HepG2 (cell line): ENCODE measurements at regions not wholly inside any gene's neighbourhood (a gene's known extent, or its start where the extent isn't known, plus 50 kb on each side); places are given as distances from the start of the nearest gene placed in this dataset.

Experiments used
- ATAC-seq: fragments of 200-7000 bp; cut with Tn5 transposase; 3 replicates; pipeline ENCODE4 v1.9.1; 2020; ENCODE audit warnings: mild to moderate bottlenecking, moderate library complexity
- BruUV-seq: library from RNA; stranded (reverse); fragments of 400-500 nt; replicated peaks from 2 replicates; lab custom pipeline; 2021; lab: Mats Ljungman, UMichigan
- CTCF ChIA-PET: fragments of 300-600 bp; formaldehyde crosslinking; extraction: SDS; loops from one replicate; lab custom pipeline; 2021; ENCODE audit warnings: low total read pairs, inconsistent platforms, low intra/inter-chr PET ratio; lab: Yijun Ruan, JAX
- POLR2A ChIA-PET: fragments of 350-600 bp; sonication (Branson Sonifier 250); formaldehyde crosslinking; loops from one replicate; lab custom pipeline; 2020; ENCODE audit warnings: antibody characterized with exemption, inconsistent platforms; lab: Yijun Ruan, JAX
- DNase-seq: peaks from one replicate; pipeline ENCODE4 v3.0.0-alpha.2; 2015; ENCODE audit warnings: low spot score
- FAIRE-seq: peaks from 3 replicates; lab custom pipeline; 2011; peaks lifted over from hg19 to GRCh38; lab: Jason Lieb, UNC
- H2AFZ ChIP-seq: one replicate; pipeline ENCODE4 v1.6.1; 2011; ENCODE audit warnings: low read length, inconsistent platforms
- H3K27ac ChIP-seq: fragments of 300-600 bp; 3 replicates; pipeline ENCODE4 v1.8.0; 2011; ENCODE audit warnings: mixed run types, mild to moderate bottlenecking, mixed read lengths, low read length, inconsistent platforms; ENCODE audit not compliant: insufficient read depth; ENCODE audit errors: extremely low read length
- H3K27me3 ChIP-seq, 2 experiments: fragments of 200-600 bp in 1 of 2; 2 replicates in 1 of 2; 3 replicates in 1 of 2; pipeline versions ENCODE4 v1.6.0 to v1.8.0; 2011; ENCODE audit warnings: low read length in 2 of 2, mild to moderate bottlenecking in 2 of 2, moderate library complexity in 2 of 2, inconsistent platforms in 1 of 2; ENCODE audit not compliant: insufficient read depth in 2 of 2, control insufficient read depth in 1 of 2
- H3K36me3 ChIP-seq, 2 experiments: fragments of 200-600 bp in 1 of 2; replicated peaks in 1 of 2; 2 replicates in 1 of 2; 3 replicates in 1 of 2; pipeline versions ENCODE4 v1.5.1 to v1.8.0; 2011; ENCODE audit warnings: low read length in 2 of 2, inconsistent platforms in 1 of 2; ENCODE audit not compliant: insufficient read depth in 2 of 2, control insufficient read depth in 1 of 2
- H3K4me1 ChIP-seq: 2 replicates; pipeline ENCODE4 v1.5.1; 2012; ENCODE audit warnings: low read length, inconsistent platforms; ENCODE audit not compliant: insufficient read depth
- H3K4me2 ChIP-seq: 2 replicates; pipeline ENCODE4 v1.6.0; 2011; ENCODE audit warnings: low read depth, low read length, inconsistent platforms
- H3K4me3 ChIP-seq, 3 experiments: fragments of 200-600 bp in 1 of 3; sonication (generic), shearing (Covaris generic) in 1 of 3; replicated peaks in 1 of 3; 2 replicates each; pipeline ENCODE4 v1.5.1; 2011 to 2016; ENCODE audit warnings: low read length in 3 of 3, inconsistent platforms in 2 of 3, low read depth in 2 of 3, mild to moderate bottlenecking in 2 of 3, control low read depth in 1 of 3, mixed read lengths in 1 of 3; ENCODE audit not compliant: insufficient read depth in 1 of 3
- H3K79me2 ChIP-seq: one replicate; pipeline ENCODE4 v1.6.1; 2011; ENCODE audit warnings: low read length, inconsistent platforms; ENCODE audit not compliant: insufficient read depth
- H3K9ac ChIP-seq: 2 replicates; pipeline ENCODE4 v1.6.0; 2011; ENCODE audit warnings: mild to moderate bottlenecking, low read depth, low read length, inconsistent platforms; ENCODE audit not compliant: insufficient read depth
- H3K9me3 ChIP-seq: 2 replicates; pipeline ENCODE4 v1.5.1; 2012; ENCODE audit warnings: mild to moderate bottlenecking, low read length
- H4K20me1 ChIP-seq: 2 replicates; pipeline ENCODE4 v1.6.0; 2011; ENCODE audit warnings: inconsistent platforms, mild to moderate bottlenecking, low read length, moderate library complexity; ENCODE audit not compliant: insufficient read depth
- ARNT2 ChIP-seq: sonication (generic); formaldehyde crosslinking; IDR thresholded peaks from 2 replicates; pipeline ENCODE4 v1.8.0; 2022; ENCODE audit warnings: mild to moderate bottlenecking, low read depth, missing genetic modification reagents, moderate library complexity
- ISX ChIP-seq: sonication (generic); formaldehyde crosslinking; conservative IDR thresholded peaks from 2 replicates; pipeline ENCODE4 v1.5.0; 2020; ENCODE audit warnings: missing genetic modification reagents
- MED1 ChIP-seq: sonication (generic); formaldehyde crosslinking; IDR thresholded peaks from 2 replicates; pipeline ENCODE4 v1.4.0; 2020; ENCODE audit warnings: missing genetic modification reagents
- SRSF9 ChIP-seq: fragments of 200-400 bp; formaldehyde crosslinking; IDR thresholded peaks from 2 replicates; pipeline ENCODE4 v1.6.1; 2018; ENCODE audit warnings: borderline replicate concordance, mild to moderate bottlenecking, low read depth, low read length; ENCODE audit not compliant: insufficient read depth, poor library complexity, severe bottlenecking
- STAG1 ChIP-seq: sonication (generic); formaldehyde crosslinking; IDR thresholded peaks from 2 replicates; pipeline ENCODE4 v1.4.0; 2020; ENCODE audit warnings: missing genetic modification reagents
- WGBS: methylation state at CpG from one replicate; pipeline ENCODE4 v1.1.6; 2017; ENCODE audit warnings: low lambda C conversion rate; 5-methylcytosine and 5-hydroxymethylcytosine counted together
- in situ Hi-C: cut with HindIII; loops from 2 replicates; pipeline ENCODE4 v1.10.0; 2017; ENCODE audit warnings: low pct_unique_long_range_greater_than_20kb; ENCODE audit not compliant: extremely low pct_ligation_motif_present
- intact Hi-C: fragments of 100-400 bp; cut with micrococcal nuclease; formaldehyde crosslinking; loops from one replicate; pipeline ENCODE4 v1.10.0; 2022; ENCODE audit not compliant: unreplicated experiment
- TF ChIP-seq, protein P1 (sequence below): sonication (generic); formaldehyde crosslinking; conservative IDR thresholded peaks from 2 replicates; pipeline ENCODE4 v1.4.0; 2020; ENCODE audit warnings: missing genetic modification reagents
- TF ChIP-seq, protein P2 (sequence below): sonication (generic); formaldehyde crosslinking; IDR thresholded peaks from 2 replicates; pipeline ENCODE4 v1.8.0; 2022; ENCODE audit warnings: mild to moderate bottlenecking, missing genetic modification reagents, borderline replicate concordance

DNA sequence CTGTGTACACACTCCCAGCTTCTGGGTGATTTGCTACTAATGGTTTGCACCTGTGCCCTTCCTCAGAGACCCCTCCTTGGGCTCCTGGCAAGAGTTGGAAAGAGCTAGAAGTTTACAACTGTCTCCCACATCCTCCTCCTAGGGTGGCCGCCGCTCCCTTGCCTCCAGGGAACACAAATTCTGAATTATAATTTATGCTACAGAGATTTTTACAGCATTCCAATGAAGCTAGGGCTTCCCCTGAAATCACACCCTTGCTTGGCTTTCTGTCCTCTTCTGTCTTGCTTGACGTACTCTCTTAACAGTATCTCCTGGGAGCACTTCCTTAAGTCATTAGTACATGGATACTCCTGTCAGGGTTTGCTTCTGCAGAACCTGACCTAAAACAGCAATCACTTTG lies 180.2 kb downstream of the KCNA5 start:
- Histone ChIP-seq H3K9me3 (peaks cover 14% of the 10 kb centered on the region), H3K4me2 (no peak overlapping the region), H3K9ac (no peak overlapping the region), H3K27me3 (no peaks in the 10 kb centered on the region), H2AFZ (no peak overlapping the region), H3K27ac (no peak overlapping the region), H3K4me1 (no peaks in the 10 kb centered on the region), H3K4me3 (no peak overlapping the region), H3K79me2 (no peaks in the 10 kb centered on the region), H3K36me3 (no peaks in the 10 kb centered on the region), H4K20me1 (no peaks in the 10 kb centered on the region)
- intact Hi-C loops: no loop called here
- FAIRE-seq: no peak
- ATAC-seq: no peak
- no TSS peak for BruUV-seq
- DNase-seq: no peak
- ChIA-PET CTCF (no interaction called here), POLR2A (no interaction called here)
- no peak for TF ChIP-seq STAG1 (CRISPR knock-in tag)
- TF ChIP-seq, protein P1, sequence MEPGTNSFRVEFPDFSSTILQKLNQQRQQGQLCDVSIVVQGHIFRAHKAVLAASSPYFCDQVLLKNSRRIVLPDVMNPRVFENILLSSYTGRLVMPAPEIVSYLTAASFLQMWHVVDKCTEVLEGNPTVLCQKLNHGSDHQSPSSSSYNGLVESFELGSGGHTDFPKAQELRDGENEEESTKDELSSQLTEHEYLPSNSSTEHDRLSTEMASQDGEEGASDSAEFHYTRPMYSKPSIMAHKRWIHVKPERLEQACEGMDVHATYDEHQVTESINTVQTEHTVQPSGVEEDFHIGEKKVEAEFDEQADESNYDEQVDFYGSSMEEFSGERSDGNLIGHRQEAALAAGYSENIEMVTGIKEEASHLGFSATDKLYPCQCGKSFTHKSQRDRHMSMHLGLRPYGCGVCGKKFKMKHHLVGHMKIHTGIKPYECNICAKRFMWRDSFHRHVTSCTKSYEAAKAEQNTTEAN (CRISPR knock-in tag): no peak
- no peak for TF ChIP-seq SRSF9
- no peak for TF ChIP-seq MED1 (CRISPR knock-in tag)
- no peak for TF ChIP-seq ARNT2
- TF ChIP-seq ISX (CRISPR knock-in tag): no peak
- TF ChIP-seq, protein P2, sequence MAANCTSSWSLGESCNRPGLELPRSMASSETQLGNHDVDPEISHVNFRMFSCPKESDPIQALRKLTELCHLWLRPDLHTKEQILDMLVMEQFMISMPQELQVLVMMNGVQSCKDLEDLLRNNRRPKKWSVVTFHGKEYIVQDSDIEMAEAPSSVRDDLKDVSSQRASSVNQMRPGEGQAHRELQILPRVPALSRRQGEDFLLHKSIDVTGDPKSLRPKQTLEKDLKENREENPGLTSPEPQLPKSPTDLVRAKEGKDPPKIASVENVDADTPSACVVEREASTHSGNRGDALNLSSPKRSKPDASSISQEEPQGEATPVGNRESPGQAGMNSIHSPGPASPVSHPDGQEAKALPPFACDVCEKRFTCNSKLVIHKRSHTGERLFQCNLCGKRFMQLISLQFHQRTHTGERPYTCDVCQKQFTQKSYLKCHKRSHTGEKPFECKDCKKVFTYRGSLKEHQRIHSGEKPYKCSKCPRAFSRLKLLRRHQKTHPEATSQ (CRISPR knock-in tag): no peak
- in situ Hi-C loops: no loop called here
- 2% methylated on average over 3 of the region's 3 CpGs for WGBS
